ENCODE measurements at regions not wholly inside any gene's neighbourhood (a gene's known extent, or its start where the extent isn't known, plus 50 kb on each side); places are given as distances from the start of the nearest gene placed in this dataset.

GRCh38 chr6:19087296-19087695 lies 700.1 kb downstream of the RNF144B start:
- Histone ChIP-seq H3K4me1 (no peaks in the 10 kb centered on the region), H3K9me3 (replicated peaks in 1 of 11) (no peaks in the 10 kb centered on the region), H3K27ac (no peak overlapping the region), H3K27me3 (no peaks in the 10 kb centered on the region), H3K36me3 (no peaks in the 10 kb centered on the region), H3K4me2 (no peak overlapping the region), H3K4me3 (no peak overlapping the region), H4K20me1 (no peaks in the 10 kb centered on the region), H3K9ac (no peak overlapping the region)
- no peak for TF ChIP-seq Cebpa-rat (IDR thresholded peaks at IDR 0.05)

- Histone ChIP-seq H3K27me3 (no peaks in the 10 kb centered on the region), H4K20me1 (no peaks in the 10 kb centered on the region), H3K36me3 (no peaks in the 10 kb centered on the region), H3K27ac (no peak overlapping the region), H3K4me3 (no peak overlapping the region), H3K9ac (no peak overlapping the region), H3K9me3 (replicated peaks in 1 of 11) (no peaks in the 10 kb centered on the region), H3K4me2 (no peak overlapping the region), H3K4me1 (no peaks in the 10 kb centered on the region)
- TF ChIP-seq Cebpa-rat (IDR thresholded peaks at IDR 0.05), result no peak
Measured at GRCh38 chr6:19087897-19088296, 700.7 kb downstream of the RNF144B start.

- Histone ChIP-seq H3K4me1 (no peaks in the 10 kb centered on the region), H3K4me2 (no peak overlapping the region), H3K4me3 (no peak overlapping the region), H3K9me3 (replicated peaks in 1 of 11) (peaks cover 0 to 5% (median 0%) of the 10 kb centered on the region in 11 experiments; a peak in 2 of 22 replicates), H3K36me3 (no peaks in the 10 kb centered on the region), H4K20me1 (no peaks in the 10 kb centered on the region), H3K27me3 (no peaks in the 10 kb centered on the region), H3K9ac (no peak overlapping the region), H3K27ac (no peak overlapping the region)
- no peak for TF ChIP-seq Cebpa-rat (IDR thresholded peaks at IDR 0.05)
Measured at GRCh38 chr6:19100752-19101151, 713.6 kb downstream of the RNF144B start.

GRCh38 chr6:19102936-19103335 lies 715.8 kb downstream of the RNF144B start:
- no peak for TF ChIP-seq Cebpa-rat (IDR thresholded peaks at IDR 0.05)
- Histone ChIP-seq H3K4me1 (no peaks in the 10 kb centered on the region), H3K4me3 (no peak overlapping the region), H4K20me1 (no peaks in the 10 kb centered on the region), H3K9me3 (replicated peaks in 1 of 11) (peaks cover 0 to 16% (median 7%) of the 10 kb centered on the region in 11 experiments; a peak in 8 of 22 replicates), H3K4me2 (no peak overlapping the region), H3K9ac (no peak overlapping the region), H3K27me3 (no peaks in the 10 kb centered on the region), H3K27ac (no peak overlapping the region), H3K36me3 (no peaks in the 10 kb centered on the region)

GRCh38 chr6:19107468-19107867 lies 720.3 kb downstream of the RNF144B start:
- H3K9me3 ChIP-seq (replicated peaks in 1 of 11), result peaks cover 0 to 16% (median 7%) of the 10 kb centered on the region in 11 experiments; a peak in 8 of 22 replicates
- no peaks in the 10 kb centered on the region for H3K36me3 ChIP-seq
- no peaks in the 10 kb centered on the region for H3K27me3 ChIP-seq
- H3K4me3 ChIP-seq, result no peak overlapping the region
- no peak overlapping the region for H3K9ac ChIP-seq
- no peak overlapping the region for H3K27ac ChIP-seq
- TF ChIP-seq Cebpa-rat (IDR thresholded peaks at IDR 0.05), result no peak
- H3K4me2 ChIP-seq, result no peak overlapping the region
- H3K4me1 ChIP-seq, result no peaks in the 10 kb centered on the region
- H4K20me1 ChIP-seq, result no peaks in the 10 kb centered on the region

- H3K27ac ChIP-seq, result no peak overlapping the region
- H3K9me3 ChIP-seq (replicated peaks in 1 of 11), result no peaks in the 10 kb centered on the region
- no peak for TF ChIP-seq Cebpa-rat (IDR thresholded peaks at IDR 0.05)
- H3K4me1 ChIP-seq, result no peaks in the 10 kb centered on the region
- H3K36me3 ChIP-seq, result no peaks in the 10 kb centered on the region
- no peak overlapping the region for H3K4me2 ChIP-seq
- no peaks in the 10 kb centered on the region for H3K27me3 ChIP-seq
- no peaks in the 10 kb centered on the region for H4K20me1 ChIP-seq
- H3K4me3 ChIP-seq, result no peak overlapping the region
- H3K9ac ChIP-seq, result no peak overlapping the region
Measured at GRCh38 chr6:19121521-19121920, 715.6 kb upstream of the ID4 start.

- no peaks in the 10 kb centered on the region for H3K4me1 ChIP-seq
- no peaks in the 10 kb centered on the region for H4K20me1 ChIP-seq
- no peak overlapping the region for H3K27ac ChIP-seq
- H3K4me3 ChIP-seq, result no peak overlapping the region
- H3K9ac ChIP-seq, result no peak overlapping the region
- H3K36me3 ChIP-seq, result no peaks in the 10 kb centered on the region
- H3K4me2 ChIP-seq, result no peak overlapping the region
- no peaks in the 10 kb centered on the region for H3K9me3 ChIP-seq (replicated peaks in 1 of 11)
- H3K27me3 ChIP-seq, result no peaks in the 10 kb centered on the region
- no peak for TF ChIP-seq Cebpa-rat (IDR thresholded peaks at IDR 0.05)
Measured at GRCh38 chr6:19127081-19127480, 710.1 kb upstream of the ID4 start.

- TF ChIP-seq Cebpa-rat (IDR thresholded peaks at IDR 0.05), result no peak
- no peaks in the 10 kb centered on the region for H4K20me1 ChIP-seq
- H3K27me3 ChIP-seq, result no peaks in the 10 kb centered on the region
- no peak overlapping the region for H3K4me2 ChIP-seq
- no peaks in the 10 kb centered on the region for H3K36me3 ChIP-seq
- no peak overlapping the region for H3K27ac ChIP-seq
- no peak overlapping the region for H3K9ac ChIP-seq
- H3K4me1 ChIP-seq, result no peaks in the 10 kb centered on the region
- no peaks in the 10 kb centered on the region for H3K9me3 ChIP-seq (replicated peaks in 1 of 11)
- no peak overlapping the region for H3K4me3 ChIP-seq
Measured at GRCh38 chr6:19128701-19129100, 708.5 kb upstream of the ID4 start.

- TF ChIP-seq Cebpa-rat (IDR thresholded peaks at IDR 0.05), result no peak
- Histone ChIP-seq H3K9me3 (replicated peaks in 1 of 11) (no peaks in the 10 kb centered on the region), H3K4me3 (no peak overlapping the region), H3K4me1 (no peaks in the 10 kb centered on the region), H3K36me3 (no peaks in the 10 kb centered on the region), H4K20me1 (no peaks in the 10 kb centered on the region), H3K27me3 (no peaks in the 10 kb centered on the region), H3K9ac (no peak overlapping the region), H3K27ac (no peak overlapping the region), H3K4me2 (no peak overlapping the region)
Measured at GRCh38 chr6:19135706-19136105, 701.5 kb upstream of the ID4 start.

- no peak overlapping the region for H3K4me3 ChIP-seq
- H4K20me1 ChIP-seq, result no peaks in the 10 kb centered on the region
- no peaks in the 10 kb centered on the region for H3K36me3 ChIP-seq
- no peak overlapping the region for H3K9ac ChIP-seq
- H3K27me3 ChIP-seq, result no peaks in the 10 kb centered on the region
- no peak overlapping the region for H3K27ac ChIP-seq
- H3K4me2 ChIP-seq, result no peak overlapping the region
- no peaks in the 10 kb centered on the region for H3K9me3 ChIP-seq (replicated peaks in 1 of 11)
- no peak for TF ChIP-seq Cebpa-rat (IDR thresholded peaks at IDR 0.05)
- H3K4me1 ChIP-seq, result no peaks in the 10 kb centered on the region
Measured at GRCh38 chr6:19137505-19137904, 699.7 kb upstream of the ID4 start.

GRCh38 chr6:19142275-19142674 lies 694.9 kb upstream of the ID4 start:
- H3K4me2 ChIP-seq, result no peak overlapping the region

More at GRCh38 chr6:19142275-19142674, 694.9 kb upstream of the ID4 start:
- Histone ChIP-seq H3K4me3 (no peak overlapping the region), H3K9me3 (replicated peaks in 1 of 11) (no peaks in the 10 kb centered on the region), H3K36me3 (no peaks in the 10 kb centered on the region), H4K20me1 (no peaks in the 10 kb centered on the region), H3K27ac (no peak overlapping the region), H3K9ac (no peak overlapping the region), H3K4me1 (no peaks in the 10 kb centered on the region), H3K27me3 (no peaks in the 10 kb centered on the region)
- no peak for TF ChIP-seq Cebpa-rat (IDR thresholded peaks at IDR 0.05)
